Testis (tissue), 2 donors: ENCODE measurements at regions not wholly inside any gene's neighbourhood (a gene's known extent, or its start where the extent isn't known, plus 50 kb on each side); places are given as distances from the start of the nearest gene placed in this dataset.

Source experiments
- POLR2A ChIP-seq: fragments of 450-650 bp; IDR thresholded peaks from one replicate; pipeline ENCODE4 v1.6.1; 2017; ENCODE audit warnings: antibody characterized with exemption, mild to moderate bottlenecking, moderate library complexity
- TF ChIP-seq, protein P1 (sequence below), 3 experiments: fragments of 450-650 bp in 2 of 3; fragments of 200-600 bp in 1 of 3; sonication (generic) in 1 of 3; IDR thresholded peaks; one replicate each; pipeline ENCODE4 v1.5.1; 2016 to 2019; ENCODE audit warnings: antibody characterized with exemption in 3 of 3, mild to moderate bottlenecking in 2 of 3, moderate library complexity in 1 of 3

- TF ChIP-seq POLR2A: no peak
- TF ChIP-seq, protein P1, sequence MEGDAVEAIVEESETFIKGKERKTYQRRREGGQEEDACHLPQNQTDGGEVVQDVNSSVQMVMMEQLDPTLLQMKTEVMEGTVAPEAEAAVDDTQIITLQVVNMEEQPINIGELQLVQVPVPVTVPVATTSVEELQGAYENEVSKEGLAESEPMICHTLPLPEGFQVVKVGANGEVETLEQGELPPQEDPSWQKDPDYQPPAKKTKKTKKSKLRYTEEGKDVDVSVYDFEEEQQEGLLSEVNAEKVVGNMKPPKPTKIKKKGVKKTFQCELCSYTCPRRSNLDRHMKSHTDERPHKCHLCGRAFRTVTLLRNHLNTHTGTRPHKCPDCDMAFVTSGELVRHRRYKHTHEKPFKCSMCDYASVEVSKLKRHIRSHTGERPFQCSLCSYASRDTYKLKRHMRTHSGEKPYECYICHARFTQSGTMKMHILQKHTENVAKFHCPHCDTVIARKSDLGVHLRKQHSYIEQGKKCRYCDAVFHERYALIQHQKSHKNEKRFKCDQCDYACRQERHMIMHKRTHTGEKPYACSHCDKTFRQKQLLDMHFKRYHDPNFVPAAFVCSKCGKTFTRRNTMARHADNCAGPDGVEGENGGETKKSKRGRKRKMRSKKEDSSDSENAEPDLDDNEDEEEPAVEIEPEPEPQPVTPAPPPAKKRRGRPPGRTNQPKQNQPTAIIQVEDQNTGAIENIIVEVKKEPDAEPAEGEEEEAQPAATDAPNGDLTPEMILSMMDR (IDR thresholded peaks at IDR 0.05): no peak
Measured at GRCh38 chr4:77493829-77494551, 111.6 kb upstream of the CXCL13 start.
